ENCODE measurements at regions not wholly inside any gene's neighbourhood (a gene's known extent, or its start where the extent isn't known, plus 50 kb on each side); places are given as distances from the start of the nearest gene placed in this dataset.

GRCh38 chr9:84179531-84179930 lies 161.0 kb downstream of the SLC28A3 start:
- TF ChIP-seq CTCF (conservative IDR thresholded peaks at IDR 0.05 in 1 of 2, IDR thresholded peaks at IDR 0.05 in 1 of 2; ENCODE audit: extremely low read depth in 1 of 2, insufficient read depth in 1 of 2, low read depth in 1 of 2, low read length in 2 of 2), result no peak
- TF ChIP-seq EZH2 (IDR thresholded peaks at IDR 0.05; ENCODE audit: borderline replicate concordance, low read length), result no peak
